HG03108 (cell line): ENCODE measurements at regions not wholly inside any gene's neighbourhood (a gene's known extent, or its start where the extent isn't known, plus 50 kb on each side); places are given as distances from the start of the nearest gene placed in this dataset.
"Not testable (repeated sequence)": the region's sequence is repeated elsewhere in the genome, so short reads cannot be mapped to it uniquely, and the experiment has no call there.

Experiments used
- ATAC-seq: cut with Tn5 transposase; IDR thresholded peaks from one replicate; pipeline ENCODE4 v1.9.1; 2021; ENCODE audit warnings: moderate library complexity; ENCODE audit not compliant: unreplicated experiment

DNA sequence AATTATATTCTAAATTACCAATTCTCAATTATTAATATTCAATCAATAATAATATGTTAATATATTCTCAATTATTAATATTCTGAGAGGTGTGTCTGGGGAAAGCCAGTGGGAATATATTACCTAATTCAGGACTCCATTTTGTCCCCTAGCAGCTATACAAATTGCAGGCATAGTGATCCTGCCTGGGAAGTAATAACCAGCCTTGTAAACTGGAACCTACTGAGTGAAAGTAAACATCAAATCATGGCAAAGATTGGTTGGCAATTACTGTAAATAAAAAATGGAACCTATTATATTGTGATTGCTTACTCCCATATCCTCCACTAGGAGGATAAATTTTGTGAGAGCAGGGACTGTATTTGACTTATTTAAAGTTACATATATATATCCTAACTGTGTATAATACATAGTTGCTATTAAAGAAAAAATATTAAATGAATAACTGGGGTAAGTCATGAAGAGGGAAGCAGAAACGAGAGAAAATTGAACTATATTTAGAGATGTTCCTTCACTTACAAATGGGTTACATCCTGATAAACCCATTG is 150.5 kb upstream of the ELL2 start:
- ATAC-seq: no peak

DNA sequence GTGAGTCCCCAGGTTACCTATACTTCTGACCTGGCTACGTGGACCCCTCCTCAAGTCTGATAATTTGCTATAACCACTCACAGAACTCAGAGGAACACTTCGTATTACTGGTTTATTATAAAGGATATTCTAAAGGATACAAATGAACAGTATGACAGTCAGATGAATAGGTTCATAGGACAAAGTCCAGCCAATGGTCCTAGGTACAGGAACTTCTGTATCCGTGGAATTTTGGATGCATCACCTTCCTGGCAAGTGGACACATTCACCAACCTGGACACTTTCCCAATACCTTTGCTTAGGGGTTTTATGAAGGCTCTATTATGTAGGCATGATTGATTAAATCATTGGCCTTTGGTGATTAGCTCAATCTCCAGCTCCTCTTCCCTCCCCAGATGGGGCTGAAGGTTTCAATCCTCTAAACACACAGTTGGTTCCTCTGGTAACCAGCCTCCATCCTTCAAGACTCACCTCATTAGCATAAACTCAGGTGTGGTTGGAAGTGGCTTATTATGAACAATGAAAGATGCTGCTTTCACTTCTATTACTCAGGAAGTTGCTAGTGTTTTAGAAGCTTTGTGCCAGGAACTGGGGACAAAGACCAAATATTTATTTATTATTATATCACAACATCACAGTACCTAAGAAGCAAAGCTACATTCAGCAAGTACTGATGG is 149.6 kb upstream of the ELL2 start:
- ATAC-seq: no peak

DNA sequence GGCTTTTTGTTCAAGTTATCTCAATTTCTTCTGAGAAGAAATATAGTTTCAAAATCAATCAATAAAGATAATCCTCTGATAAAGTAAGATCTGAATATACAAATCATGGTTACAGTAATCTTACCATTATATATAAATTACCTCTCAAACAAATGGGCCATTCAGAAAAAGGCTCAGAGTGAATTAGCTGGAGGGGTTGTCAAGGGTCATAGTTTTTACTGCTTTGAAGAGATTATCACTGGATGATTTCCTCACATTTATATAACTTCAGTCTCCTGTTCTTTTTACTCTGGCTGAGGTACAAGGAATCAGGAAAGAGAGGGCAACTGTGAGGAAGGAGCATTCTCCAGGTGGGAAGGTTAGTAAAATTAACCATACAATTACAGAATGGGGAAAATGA is 148.6 kb upstream of the ELL2 start:
- ATAC-seq: no peak

DNA sequence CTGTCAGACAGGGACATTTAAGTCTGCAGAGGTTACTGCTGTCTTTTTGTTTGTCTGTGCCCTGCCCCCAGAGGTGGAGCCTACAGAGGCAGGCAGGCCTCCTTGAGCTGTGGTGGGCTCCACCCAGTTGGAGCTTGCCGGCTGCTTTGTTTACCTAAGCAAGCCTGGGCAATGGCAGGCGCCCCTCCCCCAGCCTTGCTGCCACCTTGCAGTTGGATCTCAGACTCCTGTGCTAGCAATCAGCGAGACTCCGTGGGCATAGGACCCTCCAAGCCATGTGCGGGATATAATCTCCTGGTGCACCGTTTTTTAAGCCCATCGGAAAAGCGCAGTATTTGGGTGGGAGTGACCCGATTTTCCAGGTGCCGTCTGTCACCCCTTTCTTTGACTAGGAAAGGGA is 147.0 kb upstream of the ELL2 start:
- ATAC-seq: not testable (repeated sequence)

DNA sequence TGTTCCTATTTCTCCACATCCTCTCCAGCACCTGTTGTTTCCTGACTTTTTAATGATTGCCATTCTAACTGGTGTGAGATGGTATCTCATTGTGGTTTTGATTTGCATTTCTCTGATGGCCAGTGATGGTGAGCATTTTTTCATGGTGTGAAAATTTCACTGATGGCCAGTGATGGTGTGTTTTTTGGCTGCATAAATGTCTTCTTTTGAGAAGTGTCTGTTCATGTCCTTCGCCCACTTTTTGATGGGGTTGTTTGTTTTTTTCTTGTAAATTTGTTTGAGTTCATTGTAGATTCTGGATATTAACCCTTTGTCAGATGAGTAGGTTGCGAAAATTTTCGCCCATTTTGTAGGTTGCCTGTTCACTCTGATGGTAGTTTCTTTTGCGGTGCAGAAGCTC is 142.2 kb upstream of the ELL2 start:
- not testable (repeated sequence) for ATAC-seq

DNA sequence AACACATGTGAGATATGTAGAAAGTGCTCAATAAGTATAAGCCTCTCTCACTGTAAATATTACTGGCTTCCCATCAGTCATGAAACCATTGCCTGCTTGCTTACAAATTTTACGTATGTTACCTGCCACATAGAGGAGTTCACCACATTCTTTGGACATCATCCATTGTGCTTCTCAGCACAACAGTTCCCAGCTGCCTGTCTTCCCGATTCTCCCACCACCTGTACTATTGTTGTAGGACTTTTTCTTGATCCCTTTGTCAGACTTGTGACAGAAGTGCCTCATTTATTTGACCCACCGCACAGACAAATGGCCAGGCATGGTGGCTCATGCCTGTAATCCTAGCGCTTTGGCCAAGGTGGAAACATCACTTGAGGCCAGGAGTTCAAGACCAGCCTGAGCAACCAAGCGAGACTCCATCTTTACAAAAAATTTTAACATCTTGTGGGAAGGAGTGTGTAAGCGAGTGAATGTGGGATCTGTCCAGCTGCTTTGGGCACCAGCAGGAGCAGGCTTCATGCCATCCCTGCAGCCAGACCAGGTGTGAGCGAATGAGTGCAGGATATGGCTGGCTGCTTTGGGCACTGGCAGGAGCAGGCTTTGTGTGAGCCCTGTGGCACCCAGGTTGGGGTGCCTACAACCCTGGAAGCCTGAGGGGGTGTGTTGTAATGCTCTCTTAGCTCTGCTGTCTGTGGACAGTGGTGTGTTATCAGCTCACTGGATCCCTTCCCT is 139.9 kb upstream of the ELL2 start:
- ATAC-seq: no peak

DNA sequence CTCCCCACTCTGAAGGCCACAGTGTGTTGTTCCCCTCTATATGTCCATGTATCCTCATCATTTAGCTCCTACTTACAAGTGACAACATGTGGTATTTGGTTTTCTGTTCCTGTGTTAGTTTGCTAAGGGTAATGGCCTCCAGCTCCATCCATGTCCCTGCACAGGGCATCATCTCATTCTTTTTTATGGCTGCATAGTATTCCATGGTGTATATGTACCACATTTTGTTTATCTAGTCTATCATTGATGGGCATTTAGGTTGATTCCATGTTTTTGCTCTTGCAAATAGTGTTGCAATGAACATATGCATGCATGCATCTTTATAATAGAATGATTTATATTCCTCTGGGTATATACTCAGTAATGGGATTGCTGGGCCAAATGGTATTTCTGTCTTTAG is 135.8 kb upstream of the ELL2 start:
- not testable (repeated sequence) for ATAC-seq

DNA sequence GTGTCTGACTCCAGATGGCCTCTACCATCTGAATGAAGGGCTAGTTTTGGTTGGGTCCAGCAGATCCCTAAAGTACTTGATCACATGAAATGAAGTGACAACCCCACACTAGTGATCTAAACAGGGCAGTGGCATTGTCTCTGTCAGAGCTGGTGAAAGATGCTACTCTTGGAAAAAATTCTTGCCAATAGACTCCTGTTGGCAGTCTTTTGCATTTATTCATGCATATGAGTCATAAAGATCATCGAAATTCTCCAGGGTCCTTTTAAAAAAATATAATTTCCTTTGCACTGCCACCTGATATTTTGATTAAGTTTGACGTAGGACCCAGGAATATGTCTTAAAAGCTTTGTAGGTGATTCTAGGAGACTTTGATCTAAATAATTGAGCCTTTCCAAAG is 135.1 kb upstream of the ELL2 start:
- ATAC-seq: no peak

DNA sequence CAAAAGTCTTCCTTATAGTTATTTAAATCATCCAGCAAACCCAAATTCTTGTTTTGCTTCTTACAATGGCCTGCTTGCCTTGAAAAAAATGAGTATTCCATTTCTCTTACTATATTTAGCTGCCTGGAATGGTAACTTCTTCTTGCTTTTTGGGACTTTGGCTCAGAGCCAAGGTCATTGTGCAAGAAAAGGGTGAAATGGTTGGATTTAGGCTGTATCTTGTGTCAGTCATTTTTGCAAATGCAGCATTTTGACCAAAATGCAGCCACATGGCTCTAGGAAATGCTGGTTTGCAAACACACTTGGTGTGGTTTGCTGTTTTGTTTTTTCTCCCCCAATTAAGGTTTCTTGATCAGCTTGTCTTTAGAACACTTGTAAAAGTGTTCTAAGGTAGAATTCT is 133.3 kb upstream of the ELL2 start:
- ATAC-seq: no peak

DNA sequence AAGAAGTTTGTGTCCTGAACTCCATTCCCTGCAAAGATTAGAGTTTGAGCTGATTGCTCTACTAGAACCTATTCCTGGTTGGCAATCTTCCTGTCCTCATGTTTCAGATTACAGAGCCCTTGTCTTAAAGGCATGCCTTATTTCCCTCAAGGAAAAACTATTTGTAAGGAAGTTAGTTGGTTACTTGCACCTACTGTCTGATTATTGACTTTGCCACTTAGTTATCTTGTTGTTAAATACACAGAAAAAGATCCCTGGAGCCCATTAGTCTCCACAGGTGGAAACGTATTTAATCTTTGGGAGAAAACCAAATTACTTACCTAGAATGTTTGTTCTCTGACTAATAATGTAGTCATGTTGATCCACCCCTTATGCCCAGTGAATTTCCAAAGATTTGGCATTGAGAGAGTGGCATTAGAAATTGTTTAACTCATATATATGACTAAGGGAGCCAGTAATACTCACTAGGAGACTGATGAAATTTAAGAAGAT is 132.3 kb upstream of the ELL2 start:
- ATAC-seq: no peak

DNA sequence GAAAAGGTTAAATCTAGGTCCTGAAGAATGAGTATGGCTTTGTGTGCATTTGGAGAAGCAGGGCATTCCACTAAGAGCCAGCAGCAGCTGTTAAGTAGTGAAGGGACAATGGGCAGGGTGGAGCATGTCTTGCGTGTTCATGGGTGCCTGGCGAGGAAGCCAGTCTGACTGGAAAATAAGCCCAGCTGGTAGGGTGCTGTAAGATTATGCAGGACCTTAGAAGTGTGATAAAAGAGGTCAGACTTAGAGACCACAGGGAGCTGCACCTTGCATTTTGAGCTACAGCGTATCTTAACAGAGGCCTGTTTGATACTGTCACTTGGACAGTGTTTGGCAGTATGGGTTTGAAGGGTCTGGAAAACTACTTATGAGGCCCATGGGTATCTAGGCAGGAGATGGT is 131.7 kb upstream of the ELL2 start:
- no peak for ATAC-seq

DNA sequence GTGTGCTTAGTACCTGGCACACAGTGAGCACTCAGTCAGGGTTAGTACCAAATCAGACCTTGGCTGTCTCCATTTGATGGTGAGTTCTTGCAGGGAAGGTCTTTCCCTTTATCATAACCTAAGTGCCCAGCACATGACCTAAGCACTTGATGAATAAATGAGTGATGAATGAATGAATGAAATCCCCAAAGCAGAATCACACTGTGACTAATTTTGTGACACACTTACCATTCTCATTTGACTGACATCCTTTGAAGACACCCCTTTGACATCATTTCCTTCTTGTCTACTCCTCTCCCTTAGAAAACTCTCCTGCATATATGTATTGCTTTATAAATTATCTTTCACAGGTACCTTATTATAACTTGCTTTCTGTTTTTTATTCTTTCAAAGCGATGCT is 130.2 kb upstream of the ELL2 start:
- no peak for ATAC-seq

DNA sequence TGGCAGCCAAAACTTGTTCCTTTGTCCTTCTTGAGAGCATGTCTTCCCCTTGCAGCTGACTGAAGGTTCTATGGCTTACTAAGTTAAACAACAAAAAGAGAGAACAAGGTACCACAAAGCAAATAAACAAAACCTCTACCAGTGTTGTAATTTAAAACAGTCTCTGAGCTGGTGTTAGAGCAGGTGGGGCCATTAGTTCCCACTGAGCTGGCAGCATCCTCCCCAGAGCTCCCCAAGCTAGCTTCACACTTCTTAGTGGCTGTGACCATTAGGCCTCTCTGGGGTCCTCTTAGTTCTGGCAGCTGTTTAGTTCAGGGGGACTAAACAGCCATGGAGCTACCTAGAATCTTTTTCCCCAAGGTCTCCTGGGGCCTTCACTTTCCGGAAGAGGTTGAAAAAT is 128.6 kb upstream of the ELL2 start:
- ATAC-seq: no peak

DNA sequence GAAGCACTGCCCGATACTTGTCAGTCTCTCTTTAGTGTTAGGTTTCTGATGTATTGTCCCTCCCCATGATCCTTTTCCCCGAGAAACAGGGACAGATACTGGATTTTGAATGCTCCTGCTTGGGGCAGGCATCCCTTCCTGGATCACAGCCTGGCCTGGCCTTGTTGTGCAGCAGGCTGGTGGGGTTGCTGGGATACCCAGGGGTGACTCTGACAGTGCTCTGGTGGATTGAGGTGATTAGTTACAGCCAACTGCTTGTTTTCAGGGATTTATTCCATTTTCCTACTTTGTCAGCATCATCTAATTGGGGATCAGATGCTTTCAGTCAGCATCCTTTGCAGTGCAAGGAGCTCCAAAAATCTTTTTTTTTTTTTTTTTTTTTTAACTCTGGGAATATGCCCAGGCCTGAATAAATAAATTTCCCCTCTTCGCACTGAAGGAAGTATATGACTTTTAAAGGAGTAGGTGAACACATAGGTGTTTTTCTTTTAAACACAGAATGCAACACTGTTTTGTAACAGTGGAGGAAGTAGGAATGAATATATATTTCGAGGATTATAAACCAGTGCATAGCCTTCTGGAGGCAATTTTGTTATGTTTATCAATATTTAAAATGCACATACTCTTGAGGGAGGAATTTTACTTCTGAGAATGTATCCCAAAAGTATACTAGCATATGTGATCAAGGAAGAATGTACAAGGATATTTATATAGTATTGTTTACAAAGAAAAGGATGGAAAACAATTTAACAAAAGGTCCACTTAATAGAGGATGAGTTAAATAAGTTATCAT is 127.3 kb upstream of the ELL2 start:
- ATAC-seq: no peak

DNA sequence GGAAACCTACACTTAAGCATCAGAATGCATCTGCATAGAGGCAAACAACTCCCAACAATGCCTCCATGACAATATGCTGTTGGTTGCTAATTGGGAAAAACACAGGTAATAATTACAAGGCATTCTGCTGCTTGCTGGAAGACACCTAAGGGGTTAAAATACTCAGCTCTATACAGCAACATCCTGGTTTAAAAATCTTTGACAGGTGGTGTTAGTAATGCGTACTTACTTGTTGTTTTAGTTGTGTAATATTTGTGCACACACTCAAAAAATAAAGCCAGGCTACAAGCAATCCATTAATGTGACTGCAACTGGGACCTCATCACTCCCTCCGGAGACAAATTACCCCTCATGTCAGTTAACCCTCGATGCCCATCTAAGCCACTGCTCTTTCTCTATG is 126.3 kb upstream of the ELL2 start:
- no peak for ATAC-seq

DNA sequence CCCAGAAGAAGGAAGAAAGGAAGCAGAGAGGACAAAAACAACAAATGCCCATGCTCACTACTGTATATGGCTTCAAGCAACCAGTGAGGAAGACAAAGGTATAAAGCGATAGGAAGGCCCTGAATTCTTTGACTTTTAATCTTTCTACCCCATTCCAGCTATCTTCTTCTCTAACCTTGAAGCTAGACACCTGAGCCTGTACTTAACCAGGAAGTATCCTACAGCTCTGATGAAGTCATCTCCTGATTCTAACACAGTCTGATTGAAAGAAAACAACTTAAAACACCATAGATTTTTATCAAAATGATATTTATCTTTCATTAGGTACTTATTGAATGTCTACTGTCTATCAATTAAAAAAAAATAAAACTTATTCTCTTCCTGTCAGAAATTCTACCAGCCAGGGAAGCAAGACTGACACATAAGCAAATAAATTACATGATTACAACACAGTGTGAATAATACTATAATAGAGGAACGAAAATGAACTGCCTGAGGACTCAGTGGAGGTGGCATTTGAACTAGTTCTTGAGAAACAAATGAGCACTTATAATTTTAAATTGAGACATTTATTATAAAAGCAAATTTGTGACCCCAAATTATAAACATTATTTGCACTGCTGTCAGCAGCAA is 123.3 kb upstream of the ELL2 start:
- no peak for ATAC-seq

DNA sequence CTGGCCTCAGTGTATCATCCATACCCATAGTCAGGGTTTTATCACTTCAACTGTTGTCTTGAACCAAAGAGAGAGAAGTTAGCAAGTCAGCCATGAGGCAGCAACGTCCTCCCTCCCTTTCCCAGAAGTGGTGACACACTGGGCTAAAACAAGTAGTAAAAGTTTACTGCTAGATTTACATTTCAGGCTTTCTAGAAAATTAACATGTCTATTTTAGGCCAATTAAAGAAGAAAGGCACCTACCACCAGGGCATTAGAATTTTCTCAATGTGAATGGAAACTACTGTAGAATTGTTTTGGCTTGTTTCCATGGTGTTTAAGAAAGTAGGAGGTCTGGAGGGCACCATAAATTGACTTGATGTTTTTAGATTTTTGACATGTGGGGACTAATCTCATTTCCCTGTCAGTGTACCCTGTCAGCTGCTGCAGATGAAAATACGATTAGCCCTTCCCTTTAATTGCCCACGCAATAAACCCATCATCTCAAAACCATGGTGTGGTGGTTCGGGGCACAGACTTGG is 121.8 kb upstream of the ELL2 start:
- ATAC-seq: no peak

DNA sequence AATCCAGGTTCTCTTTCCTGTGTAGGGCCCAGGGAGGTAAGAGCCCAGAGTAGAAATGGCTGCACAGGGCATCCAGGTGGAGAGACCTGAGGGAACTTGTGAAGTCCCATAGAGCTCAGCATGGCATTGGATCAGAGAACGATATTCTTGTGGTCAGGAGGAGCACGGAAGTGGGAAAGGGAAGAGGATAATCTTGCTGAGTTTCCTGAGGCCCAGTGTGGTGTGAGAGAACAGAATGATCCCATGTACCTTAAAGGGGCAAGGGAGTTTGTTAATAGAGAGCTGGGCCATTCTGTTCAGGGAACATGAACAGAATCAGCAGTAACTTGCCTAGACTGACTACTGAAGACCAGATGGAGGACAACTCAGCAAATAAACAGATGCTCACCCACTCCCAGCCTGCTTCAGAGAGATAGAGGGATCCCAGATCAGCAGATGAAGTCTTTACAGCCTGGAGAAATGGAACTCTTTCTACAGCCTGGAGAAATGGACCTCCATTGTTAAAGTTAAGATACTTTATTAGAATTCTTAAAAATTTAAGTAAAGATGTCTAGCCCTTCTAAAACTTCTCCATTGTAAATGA is 119.7 kb upstream of the ELL2 start:
- no peak for ATAC-seq

DNA sequence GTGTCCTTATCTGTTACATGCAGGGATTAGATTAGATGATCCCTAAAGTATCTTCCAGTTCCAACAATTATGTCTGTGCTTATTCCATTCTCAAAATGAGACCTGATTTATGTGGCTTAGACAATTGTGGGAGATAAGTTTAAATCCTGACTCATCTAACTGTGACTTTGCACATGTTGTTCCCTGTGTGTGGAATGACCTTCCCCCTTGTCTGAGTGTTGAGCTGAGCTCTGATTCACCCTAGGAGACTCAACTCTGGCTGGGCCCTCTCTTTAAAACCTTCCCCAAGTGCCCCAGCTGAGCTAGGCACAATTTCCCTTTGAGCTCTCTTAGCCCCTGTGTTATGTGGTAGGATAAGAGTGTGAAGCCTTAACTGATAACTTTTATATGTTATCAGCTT is 118.9 kb upstream of the ELL2 start:
- no peak for ATAC-seq

DNA sequence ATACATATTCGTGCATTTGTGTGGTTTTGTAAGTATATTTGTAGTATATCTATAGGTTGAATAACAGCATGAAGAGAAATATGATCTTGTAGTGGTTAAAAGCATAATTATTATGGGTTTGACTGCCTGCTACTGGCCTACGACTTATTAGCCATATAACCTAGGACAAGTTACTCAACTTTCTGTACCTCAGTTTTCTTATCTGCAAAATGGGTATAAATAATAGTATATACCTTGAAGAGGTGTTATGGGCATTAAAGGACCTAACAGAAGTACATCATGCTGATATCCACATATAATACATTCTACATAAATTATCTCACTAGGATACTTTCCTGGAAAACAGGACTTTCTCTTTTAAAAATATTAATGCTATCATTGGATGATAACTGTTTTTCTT is 118.3 kb upstream of the ELL2 start:
- ATAC-seq: no peak

DNA sequence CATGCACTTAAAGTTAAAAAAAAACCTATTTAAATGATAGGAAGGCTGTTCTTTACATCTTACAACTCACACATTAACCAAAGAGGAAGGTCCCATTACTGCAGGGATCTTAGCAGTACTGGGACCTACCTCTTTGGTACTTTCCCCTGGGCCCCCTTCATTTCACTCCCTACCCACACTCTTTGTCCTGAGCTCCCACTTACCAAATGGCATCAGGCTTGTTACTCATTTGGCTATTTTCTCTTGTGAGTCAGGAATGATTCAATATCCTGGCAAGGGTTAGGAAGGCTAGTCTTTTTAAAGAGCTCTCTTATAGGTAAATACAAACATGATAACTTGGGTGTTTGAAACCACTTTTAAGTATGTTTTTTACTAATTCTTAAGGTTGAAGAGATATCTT is 117.4 kb upstream of the ELL2 start:
- ATAC-seq: no peak
